SU-DHL-6 (cell line): ENCODE measurements at regions not wholly inside any gene's neighbourhood (a gene's known extent, or its start where the extent isn't known, plus 50 kb on each side); places are given as distances from the start of the nearest gene placed in this dataset.

Source experiments
- H2AFZ ChIP-seq: fragments of 200-600 bp; sonication (generic); 2 replicates; pipeline ENCODE4 v1.6.1; 2014; ENCODE audit warnings: low read depth, mild to moderate bottlenecking, moderate library complexity, mixed read lengths, antibody characterized with exemption, low read length; ENCODE audit not compliant: severe bottlenecking
- H3F3A ChIP-seq: fragments of 200-600 bp; shearing (Covaris generic); 2 replicates; pipeline ENCODE4 v1.6.0; 2016; ENCODE audit warnings: antibody characterized with exemption, mild to moderate bottlenecking; ENCODE audit not compliant: insufficient read depth
- H3K27ac ChIP-seq: fragments of 200-600 bp; sonication (generic); 2 replicates; pipeline ENCODE4 v1.5.1; 2016; ENCODE audit warnings: low read depth, mild to moderate bottlenecking, low read length, moderate library complexity, mixed read lengths
- H3K27me3 ChIP-seq: fragments of 200-600 bp; sonication (generic), shearing (Covaris generic); 2 replicates; pipeline ENCODE4 v1.6.0; 2014; ENCODE audit warnings: mild to moderate bottlenecking, low read length
- H3K36me3 ChIP-seq: fragments of 200-600 bp; sonication (generic); 2 replicates; pipeline ENCODE4 v1.6.1; 2014; ENCODE audit warnings: mild to moderate bottlenecking, low read length, mixed read lengths
- H3K4me2 ChIP-seq: fragments of 300-600, 200-600 bp; shearing (Covaris generic), sonication (generic); 2 replicates; pipeline ENCODE4 v1.6.0; 2014; ENCODE audit warnings: low read length, low read depth, mild to moderate bottlenecking; ENCODE audit not compliant: poor library complexity, severe bottlenecking
- H3K4me3 ChIP-seq: fragments of 200-600 bp; sonication (generic); 2 replicates; pipeline ENCODE4 v1.5.1; 2014; ENCODE audit warnings: antibody characterized with exemption, low read length, mild to moderate bottlenecking, mixed read lengths; ENCODE audit not compliant: insufficient read depth, poor library complexity, severe bottlenecking
- H3K79me2 ChIP-seq: fragments of 200-600 bp; sonication (generic); 2 replicates; pipeline ENCODE4 v1.6.1; 2014; ENCODE audit warnings: mild to moderate bottlenecking, low read length, moderate library complexity; ENCODE audit not compliant: insufficient read depth
- H3K9ac ChIP-seq: fragments of 200-600 bp; sonication (generic); 2 replicates; pipeline ENCODE4 v1.7.0; 2014; ENCODE audit warnings: mild to moderate bottlenecking, low read length
- H3K9me2 ChIP-seq: fragments of 200-600 bp; sonication (generic); replicated peaks from 2 replicates; pipeline ENCODE4 v1.6.1; 2014; ENCODE audit warnings: low read length; ENCODE audit not compliant: insufficient read depth
- H3K9me3 ChIP-seq: fragments of 200-600 bp; sonication (generic); 2 replicates; pipeline ENCODE4 v1.6.1; 2014; ENCODE audit warnings: low read length, mixed read lengths; ENCODE audit not compliant: insufficient read depth
- H4K20me1 ChIP-seq: fragments of 200-600 bp; sonication (generic); 2 replicates; pipeline ENCODE4 v1.6.1; 2014; ENCODE audit warnings: low read depth, mild to moderate bottlenecking, antibody characterized with exemption, low read length, moderate library complexity, mixed read lengths
- EZH2phosphoT487 ChIP-seq: fragments of 200-600 bp; sonication (generic), shearing (Covaris generic); conservative IDR thresholded peaks from 2 replicates; pipeline ENCODE4 v1.6.1; 2018; ENCODE audit warnings: mild to moderate bottlenecking, antibody characterized with exemption, low read length, moderate library complexity, mixed read lengths
- TF ChIP-seq, protein P1 (sequence below): fragments of 200-600 bp; sonication (generic); IDR thresholded peaks from one replicate; pipeline ENCODE4 v1.5.1; 2017; ENCODE audit warnings: antibody characterized with exemption, mild to moderate bottlenecking, low read length, moderate library complexity; ENCODE audit not compliant: insufficient read depth, poor library complexity, severe bottlenecking

GRCh38 chr5:128668921-128669320 is 130.9 kb upstream of the FBN2 start:
- Histone ChIP-seq H3K27me3 (no peaks in the 10 kb centered on the region), H3K9me2 (no peaks in the 10 kb centered on the region), H2AFZ (no peak overlapping the region), H3K9me3 (no peaks in the 10 kb centered on the region), H3K4me3 (no peak overlapping the region), H3K4me2 (no peak overlapping the region), H3K79me2 (no peaks in the 10 kb centered on the region), H3F3A (no peaks in the 10 kb centered on the region), H4K20me1 (no peaks in the 10 kb centered on the region), H3K9ac (no peak overlapping the region), H3K36me3 (no peaks in the 10 kb centered on the region), H3K27ac (no peak overlapping the region)
- TF ChIP-seq EZH2phosphoT487 = no peak
- TF ChIP-seq, protein P1, sequence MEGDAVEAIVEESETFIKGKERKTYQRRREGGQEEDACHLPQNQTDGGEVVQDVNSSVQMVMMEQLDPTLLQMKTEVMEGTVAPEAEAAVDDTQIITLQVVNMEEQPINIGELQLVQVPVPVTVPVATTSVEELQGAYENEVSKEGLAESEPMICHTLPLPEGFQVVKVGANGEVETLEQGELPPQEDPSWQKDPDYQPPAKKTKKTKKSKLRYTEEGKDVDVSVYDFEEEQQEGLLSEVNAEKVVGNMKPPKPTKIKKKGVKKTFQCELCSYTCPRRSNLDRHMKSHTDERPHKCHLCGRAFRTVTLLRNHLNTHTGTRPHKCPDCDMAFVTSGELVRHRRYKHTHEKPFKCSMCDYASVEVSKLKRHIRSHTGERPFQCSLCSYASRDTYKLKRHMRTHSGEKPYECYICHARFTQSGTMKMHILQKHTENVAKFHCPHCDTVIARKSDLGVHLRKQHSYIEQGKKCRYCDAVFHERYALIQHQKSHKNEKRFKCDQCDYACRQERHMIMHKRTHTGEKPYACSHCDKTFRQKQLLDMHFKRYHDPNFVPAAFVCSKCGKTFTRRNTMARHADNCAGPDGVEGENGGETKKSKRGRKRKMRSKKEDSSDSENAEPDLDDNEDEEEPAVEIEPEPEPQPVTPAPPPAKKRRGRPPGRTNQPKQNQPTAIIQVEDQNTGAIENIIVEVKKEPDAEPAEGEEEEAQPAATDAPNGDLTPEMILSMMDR = no peak

GRCh38 chr5:128669803-128670202 is 131.8 kb upstream of the FBN2 start:
- no peak overlapping the region for H2AFZ ChIP-seq
- no peaks in the 10 kb centered on the region for H3F3A ChIP-seq
- no peaks in the 10 kb centered on the region for H3K36me3 ChIP-seq
- H3K4me3 ChIP-seq = no peak overlapping the region
- TF ChIP-seq, protein P1 = no peak
- no peak for TF ChIP-seq EZH2phosphoT487
- H3K79me2 ChIP-seq = no peaks in the 10 kb centered on the region
- H3K4me2 ChIP-seq = no peak overlapping the region
- no peak overlapping the region for H3K9ac ChIP-seq
- no peak overlapping the region for H3K27ac ChIP-seq
- H3K9me2 ChIP-seq = no peaks in the 10 kb centered on the region
- H3K27me3 ChIP-seq = no peaks in the 10 kb centered on the region
- H4K20me1 ChIP-seq = no peaks in the 10 kb centered on the region
- H3K9me3 ChIP-seq = no peaks in the 10 kb centered on the region

DNA sequence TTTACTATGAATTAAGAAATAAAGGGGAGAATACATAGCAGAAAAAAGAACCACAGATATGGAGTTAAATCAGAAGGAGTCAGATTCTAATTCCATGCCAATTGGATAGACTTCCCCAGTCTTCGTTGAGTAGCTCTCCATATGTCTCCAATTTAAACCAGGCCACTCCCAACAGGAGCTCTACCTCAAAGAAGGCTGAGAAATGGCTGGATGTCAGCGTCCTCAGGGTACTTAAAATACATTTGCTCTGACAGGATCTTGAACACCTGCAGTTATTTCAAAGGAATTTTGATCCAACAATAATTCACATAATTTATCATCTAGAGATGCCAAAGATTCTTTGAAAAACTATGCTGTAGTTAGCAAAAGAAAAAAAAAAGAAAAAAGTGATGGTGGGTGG is 133.9 kb upstream of the FBN2 start:
- Histone ChIP-seq H3K9ac (no peak overlapping the region), H3F3A (no peaks in the 10 kb centered on the region), H3K27ac (no peak overlapping the region), H3K4me3 (no peak overlapping the region), H3K27me3 (no peaks in the 10 kb centered on the region), H3K79me2 (no peaks in the 10 kb centered on the region), H2AFZ (no peak overlapping the region), H3K4me2 (no peak overlapping the region), H4K20me1 (no peaks in the 10 kb centered on the region), H3K9me2 (no peaks in the 10 kb centered on the region), H3K9me3 (no peaks in the 10 kb centered on the region), H3K36me3 (no peaks in the 10 kb centered on the region)
- TF ChIP-seq EZH2phosphoT487 = no peak
- TF ChIP-seq, protein P1 = no peak
